HL-60 (cell line): ENCODE measurements at regions not wholly inside any gene's neighbourhood (a gene's known extent, or its start where the extent isn't known, plus 50 kb on each side); places are given as distances from the start of the nearest gene placed in this dataset.

Experiments
- CTCF ChIP-seq: IDR thresholded peaks from one replicate; pipeline ENCODE4 v1.5.1; 2011; ENCODE audit warnings: low read length, control low read depth, inconsistent platforms; ENCODE audit not compliant: insufficient read depth
- GABPA ChIP-seq: IDR thresholded peaks from 2 replicates; pipeline ENCODE4 v1.6.1; 2012; ENCODE audit warnings: low read depth
- POLR2AphosphoS5 ChIP-seq: IDR thresholded peaks from 2 replicates; pipeline ENCODE4 v1.6.1; 2012; ENCODE audit warnings: low read depth
- REST ChIP-seq: IDR thresholded peaks from 2 replicates; pipeline ENCODE4 v1.6.1; 2012; ENCODE audit warnings: low read depth; ENCODE audit not compliant: insufficient replicate concordance
- SPI1 ChIP-seq: IDR thresholded peaks from 2 replicates; pipeline ENCODE4 v1.6.1; 2012; ENCODE audit warnings: low read depth, mild to moderate bottlenecking, borderline replicate concordance

DNA sequence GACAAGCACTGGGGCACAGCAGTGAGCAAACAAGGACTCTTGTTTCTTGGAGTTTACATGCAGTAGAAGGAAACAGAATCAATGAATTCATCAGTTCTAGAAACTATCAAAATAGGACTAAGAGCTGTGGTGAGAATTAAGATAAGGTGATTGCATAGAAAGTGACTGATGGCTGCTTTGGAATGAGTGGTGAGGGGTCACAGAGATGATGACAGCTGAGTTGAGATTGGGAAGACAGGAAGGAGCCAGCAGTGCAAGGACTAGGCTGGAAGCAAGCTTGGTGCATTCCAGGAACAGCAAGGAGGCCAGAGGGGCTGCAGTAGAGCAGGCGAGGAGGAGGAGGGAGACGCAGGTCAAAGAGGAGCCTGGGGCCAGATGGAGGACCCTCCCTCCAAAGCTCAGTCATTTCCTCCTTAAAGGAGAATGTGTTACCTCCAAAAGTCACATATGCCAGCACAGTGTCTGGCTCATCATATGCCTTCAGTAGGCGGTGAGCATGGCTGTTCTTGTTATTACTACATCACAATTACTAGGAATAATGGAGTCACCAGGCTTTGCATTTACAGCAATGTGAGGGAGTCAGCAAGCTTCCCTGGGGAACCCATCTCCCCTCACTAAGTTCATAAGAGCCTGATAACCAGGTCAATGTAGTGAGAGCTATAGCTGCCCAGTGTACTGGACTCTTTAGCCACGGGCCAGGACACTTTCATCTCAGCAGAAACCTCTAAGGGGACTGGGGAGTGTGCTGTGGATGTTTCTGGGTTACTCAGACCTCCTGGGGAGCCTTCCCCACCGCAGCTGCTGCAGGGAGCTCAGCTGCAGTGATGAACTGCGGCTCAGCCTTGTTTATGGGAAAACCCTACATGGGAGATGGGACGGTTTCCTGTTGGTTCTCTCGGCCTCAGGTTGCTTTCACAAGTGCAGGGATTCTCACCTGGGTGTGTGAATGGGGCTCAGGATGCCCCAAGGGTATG lies 157.2 kb downstream of the SEC14L1 start:
- TF ChIP-seq CTCF (no peak), GABPA (no peak), POLR2AphosphoS5 (no peak), REST (no peak), SPI1 (no peak)
